ENCODE measurements at regions not wholly inside any gene's neighbourhood (a gene's known extent, or its start where the extent isn't known, plus 50 kb on each side); places are given as distances from the start of the nearest gene placed in this dataset.

DNA sequence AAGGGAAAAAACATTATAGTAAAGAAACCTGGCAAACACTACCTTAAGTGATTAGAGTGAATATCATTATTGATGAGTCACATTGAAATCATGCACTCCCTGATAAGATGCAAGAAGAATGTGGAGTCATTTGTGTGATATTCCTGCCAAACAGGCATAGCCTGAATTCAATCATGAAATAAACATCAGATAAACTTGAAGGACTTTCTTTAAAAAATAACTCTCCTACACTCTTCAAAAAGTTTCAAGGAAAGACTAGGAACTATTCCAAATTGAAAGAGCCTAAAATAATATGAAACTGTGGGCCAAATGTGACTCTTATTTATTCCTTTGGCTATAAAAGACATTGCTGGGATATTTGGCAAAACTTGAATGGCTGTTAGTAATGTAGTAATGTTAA is 625.7 kb upstream of the LMCD1 start:
- TF ChIP-seq, protein P1, sequence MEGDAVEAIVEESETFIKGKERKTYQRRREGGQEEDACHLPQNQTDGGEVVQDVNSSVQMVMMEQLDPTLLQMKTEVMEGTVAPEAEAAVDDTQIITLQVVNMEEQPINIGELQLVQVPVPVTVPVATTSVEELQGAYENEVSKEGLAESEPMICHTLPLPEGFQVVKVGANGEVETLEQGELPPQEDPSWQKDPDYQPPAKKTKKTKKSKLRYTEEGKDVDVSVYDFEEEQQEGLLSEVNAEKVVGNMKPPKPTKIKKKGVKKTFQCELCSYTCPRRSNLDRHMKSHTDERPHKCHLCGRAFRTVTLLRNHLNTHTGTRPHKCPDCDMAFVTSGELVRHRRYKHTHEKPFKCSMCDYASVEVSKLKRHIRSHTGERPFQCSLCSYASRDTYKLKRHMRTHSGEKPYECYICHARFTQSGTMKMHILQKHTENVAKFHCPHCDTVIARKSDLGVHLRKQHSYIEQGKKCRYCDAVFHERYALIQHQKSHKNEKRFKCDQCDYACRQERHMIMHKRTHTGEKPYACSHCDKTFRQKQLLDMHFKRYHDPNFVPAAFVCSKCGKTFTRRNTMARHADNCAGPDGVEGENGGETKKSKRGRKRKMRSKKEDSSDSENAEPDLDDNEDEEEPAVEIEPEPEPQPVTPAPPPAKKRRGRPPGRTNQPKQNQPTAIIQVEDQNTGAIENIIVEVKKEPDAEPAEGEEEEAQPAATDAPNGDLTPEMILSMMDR (IDR thresholded peaks at IDR 0.05; ENCODE audit: poor library complexity) = no peak
- TF ChIP-seq EZH2phosphoT487 (IDR thresholded peaks at IDR 0.05; ENCODE audit: low read depth, severe bottlenecking, unreplicated experiment) (no peak), EZH2 (IDR thresholded peaks at IDR 0.05; ENCODE audit: borderline replicate concordance) (no peak)
- DNase-seq (ENCODE audit: low spot score) = no peak
- H3K4me3 ChIP-seq = no peak overlapping the region

GRCh38 chr3:7876741-7877297 is 624.8 kb upstream of the LMCD1 start:
- H3K9me2 ChIP-seq (replicated peaks; ENCODE audit: insufficient read depth) = no peaks in the 10 kb centered on the region
- no peak for DNase-seq (ENCODE audit: low spot score)
- no peaks in the 10 kb centered on the region for H3K79me2 ChIP-seq
- no peak overlapping the region for H2AFZ ChIP-seq
- H4K20me1 ChIP-seq (ENCODE audit: insufficient read depth, poor library complexity, severe bottlenecking) = no peaks in the 10 kb centered on the region
- no peaks in the 10 kb centered on the region for H3K27me3 ChIP-seq
- no peaks in the 10 kb centered on the region for H3K36me3 ChIP-seq (replicated peaks; ENCODE audit: insufficient read depth, low read depth)
- H3K4me3 ChIP-seq = no peak overlapping the region
- H3K27ac ChIP-seq = no peak overlapping the region
- no peak overlapping the region for H3K4me2 ChIP-seq
- WGBS (ENCODE audit: low lambda C conversion rate, missing lambda C conversion rate) = 60% methylated on average over 3 of the region's 3 CpGs
- TF ChIP-seq EZH2 (IDR thresholded peaks at IDR 0.05; ENCODE audit: borderline replicate concordance) (no peak), EZH2phosphoT487 (IDR thresholded peaks at IDR 0.05; ENCODE audit: low read depth, severe bottlenecking, unreplicated experiment) (no peak)
- TF ChIP-seq, protein P1 (IDR thresholded peaks at IDR 0.05; ENCODE audit: poor library complexity) = no peak
- H3K9me3 ChIP-seq (ENCODE audit: low read depth) = no peaks in the 10 kb centered on the region
- no peaks in the 10 kb centered on the region for H3K4me1 ChIP-seq (ENCODE audit: insufficient read depth)

More for the DNA sequence above, 625.7 kb upstream of the LMCD1 start:
- Histone ChIP-seq H3K9me2 (replicated peaks; ENCODE audit: insufficient read depth) (no peaks in the 10 kb centered on the region), H4K20me1 (ENCODE audit: insufficient read depth, poor library complexity, severe bottlenecking) (no peaks in the 10 kb centered on the region), H3K79me2 (no peaks in the 10 kb centered on the region), H3K4me2 (no peak overlapping the region), H2AFZ (no peak overlapping the region), H3K27ac (no peak overlapping the region), H3K27me3 (no peaks in the 10 kb centered on the region), H3K4me1 (ENCODE audit: insufficient read depth) (no peaks in the 10 kb centered on the region), H3K36me3 (replicated peaks; ENCODE audit: insufficient read depth, low read depth) (no peaks in the 10 kb centered on the region), H3K9me3 (ENCODE audit: low read depth) (no peaks in the 10 kb centered on the region)

DNA sequence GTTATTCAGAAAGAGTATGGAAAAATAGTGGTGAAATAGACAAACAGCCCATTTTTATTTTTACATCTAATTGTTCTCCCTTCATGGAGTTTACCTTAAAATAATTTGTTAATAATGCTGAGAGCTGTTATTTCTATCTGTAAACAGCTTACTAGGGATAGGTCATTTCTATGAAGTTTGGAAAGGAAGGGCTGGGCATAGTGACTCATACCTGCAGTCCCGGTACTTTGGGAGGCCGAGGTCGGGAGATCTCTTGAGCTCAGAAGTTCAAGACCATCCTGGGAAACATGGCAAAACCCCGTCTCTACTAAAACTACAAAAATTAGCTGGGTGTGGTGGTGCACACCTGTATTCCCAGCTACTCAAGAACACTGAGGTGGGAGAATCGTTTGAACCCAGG is 624.3 kb upstream of the LMCD1 start:
- Histone ChIP-seq H3K36me3 (replicated peaks; ENCODE audit: insufficient read depth, low read depth) (no peaks in the 10 kb centered on the region), H3K9me2 (replicated peaks; ENCODE audit: insufficient read depth) (no peaks in the 10 kb centered on the region), H3K79me2 (no peaks in the 10 kb centered on the region), H3K4me1 (ENCODE audit: insufficient read depth) (no peaks in the 10 kb centered on the region), H3K4me3 (no peak overlapping the region), H3K27ac (no peak overlapping the region), H3K9me3 (ENCODE audit: low read depth) (no peaks in the 10 kb centered on the region), H4K20me1 (ENCODE audit: insufficient read depth, poor library complexity, severe bottlenecking) (no peaks in the 10 kb centered on the region), H2AFZ (no peak overlapping the region), H3K27me3 (no peaks in the 10 kb centered on the region), H3K4me2 (no peak overlapping the region)
- TF ChIP-seq EZH2 (IDR thresholded peaks at IDR 0.05; ENCODE audit: borderline replicate concordance) (no peak), EZH2phosphoT487 (IDR thresholded peaks at IDR 0.05; ENCODE audit: low read depth, severe bottlenecking, unreplicated experiment) (no peak)
- TF ChIP-seq, protein P1 (IDR thresholded peaks at IDR 0.05; ENCODE audit: poor library complexity) = no peak
- no peak for DNase-seq (ENCODE audit: low spot score)
- 89% methylated on average over 5 of the region's 5 CpGs for WGBS (ENCODE audit: low lambda C conversion rate, missing lambda C conversion rate)

DNA sequence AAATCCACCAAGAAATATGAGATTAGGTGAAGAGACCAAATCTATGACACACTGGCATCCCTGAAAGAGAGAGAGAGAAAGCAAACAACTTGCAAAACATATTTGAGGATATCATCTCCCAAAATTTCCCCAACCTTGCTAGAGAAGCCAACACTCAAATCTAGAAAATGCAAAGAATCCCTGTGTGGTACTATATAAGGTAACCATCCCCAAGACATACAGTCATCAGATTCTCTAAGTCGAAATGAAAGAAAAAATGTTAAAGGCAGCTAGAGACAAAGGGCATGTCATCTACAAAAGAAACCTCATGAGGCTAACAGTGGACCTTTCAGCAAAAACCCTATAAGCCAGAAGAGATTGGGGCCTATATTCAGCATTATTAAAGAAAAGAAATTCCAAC is 622.1 kb upstream of the LMCD1 start:
- WGBS (ENCODE audit: low lambda C conversion rate, missing lambda C conversion rate) = 95% methylated on average over 1 of the region's 1 CpG
- H3K79me2 ChIP-seq = no peaks in the 10 kb centered on the region
- no peaks in the 10 kb centered on the region for H3K27me3 ChIP-seq
- H3K9me2 ChIP-seq (replicated peaks; ENCODE audit: insufficient read depth) = no peaks in the 10 kb centered on the region
- TF ChIP-seq, protein P1 (IDR thresholded peaks at IDR 0.05; ENCODE audit: poor library complexity) = no peak
- TF ChIP-seq EZH2 (IDR thresholded peaks at IDR 0.05; ENCODE audit: borderline replicate concordance) (no peak), EZH2phosphoT487 (IDR thresholded peaks at IDR 0.05; ENCODE audit: low read depth, severe bottlenecking, unreplicated experiment) (no peak)
- no peak for DNase-seq (ENCODE audit: low spot score)
- H3K27ac ChIP-seq = no peak overlapping the region
- H2AFZ ChIP-seq = no peak overlapping the region
- no peaks in the 10 kb centered on the region for H3K4me1 ChIP-seq (ENCODE audit: insufficient read depth)
- H3K4me2 ChIP-seq = no peak overlapping the region
- no peaks in the 10 kb centered on the region for H3K36me3 ChIP-seq (replicated peaks; ENCODE audit: insufficient read depth, low read depth)
- no peak overlapping the region for H3K4me3 ChIP-seq
- H4K20me1 ChIP-seq (ENCODE audit: insufficient read depth, poor library complexity, severe bottlenecking) = no peaks in the 10 kb centered on the region
- no peaks in the 10 kb centered on the region for H3K9me3 ChIP-seq (ENCODE audit: low read depth)
